Spleen (tissue), 7 donors: ENCODE measurements at regions not wholly inside any gene's neighbourhood (a gene's known extent, or its start where the extent isn't known, plus 50 kb on each side); places are given as distances from the start of the nearest gene placed in this dataset.

ENCODE experiments used
- CTCF ChIP-seq, 11 experiments: fragments of 200-600 bp in 7 of 11; fragments of 450-650 bp in 4 of 11; sonication (generic) in 4 of 11; IDR thresholded peaks in 8 of 11; conservative IDR thresholded peaks in 3 of 11; 1 replicate in 7 of 11; 2 replicates in 4 of 11; pipeline versions ENCODE4 v1.4.0 to v1.8.0; 2016 to 2021; ENCODE audit warnings: antibody characterized with exemption in 11 of 11, inconsistent platforms in 4 of 11, mild to moderate bottlenecking in 1 of 11
- POLR2A ChIP-seq, 3 donors: fragments of 450-650 bp; IDR thresholded peaks; one replicate each; pipeline ENCODE4 v1.5.1; 2017; ENCODE audit warnings: antibody characterized with exemption in 3 of 3, mild to moderate bottlenecking in 1 of 3
- POLR2AphosphoS5 ChIP-seq, 3 donors: sonication (generic); formaldehyde crosslinking; IDR thresholded peaks; one replicate each; pipeline ENCODE4 v1.5.1; 2017; ENCODE audit warnings: antibody characterized with exemption in 3 of 3
- donor health status: DM: no; HTN: no; CAD: no; lungs with moderate emphysema.
- donor health status: DM: no; HTN: no; CAD: no.
- donor health status: DM: no; HTN: no; CAD: no.

GRCh38 chr2:8022908-8023640, 658.8 kb upstream of the ID2 start:
- TF ChIP-seq CTCF (IDR thresholded peaks at IDR 0.05 in 8 of 11, conservative IDR thresholded peaks at IDR 0.05 in 3 of 11) (no peak), POLR2A (IDR thresholded peaks at IDR 0.05) (no peak), POLR2AphosphoS5 (IDR thresholded peaks at IDR 0.05) (no peak)
